CD4-positive, alpha-beta T cell (primary cell): ENCODE measurements at regions not wholly inside any gene's neighbourhood (a gene's known extent, or its start where the extent isn't known, plus 50 kb on each side); places are given as distances from the start of the nearest gene placed in this dataset.

Experiments used
- ATAC-seq: fragments of 200-7000 bp; cut with Tn5 transposase; one replicate; pipeline ENCODE4 v1.10.0; 2022; ENCODE audit warnings: mild to moderate bottlenecking; ENCODE audit not compliant: poor library complexity
- CTCF ChIA-PET: fragments of 350-600 bp; sonication (Branson Sonifier 250); formaldehyde crosslinking; loops from one replicate; lab custom pipeline; 2021; ENCODE audit warnings: antibody characterized with exemption, inconsistent platforms; lab: Charles Lee
- POLR2A ChIA-PET: fragments of 350-600 bp; sonication (Branson Sonifier 250); formaldehyde crosslinking; loops from one replicate; lab custom pipeline; 2021; ENCODE audit warnings: antibody characterized with exemption, inconsistent platforms; lab: Charles Lee
- DNase-seq, 14 experiments: peaks; one replicate each; pipeline ENCODE4 v3.0.0-alpha.2; 2013 to 2020; ENCODE audit warnings: mixed read lengths in 2 of 14
- H3K27ac ChIP-seq, 2 donors: one replicate each; pipeline versions ENCODE4 v1.5.1 to v1.7.0; 2013; ENCODE audit warnings: low read length in 2 of 2, low read depth in 1 of 2, mild to moderate bottlenecking in 1 of 2
- H3K27me3 ChIP-seq, 2 experiments: 1 replicate in 1 of 2; 2 replicates in 1 of 2; pipeline versions ENCODE4 v1.6.1 to v1.7.0; 2013; ENCODE audit warnings: low read length in 2 of 2, control low read depth in 1 of 2, mild to moderate bottlenecking in 1 of 2, moderate library complexity in 1 of 2; ENCODE audit not compliant: insufficient read depth in 2 of 2, control insufficient read depth in 1 of 2
- H3K36me3 ChIP-seq: one replicate; pipeline ENCODE4 v1.6.1; 2013; ENCODE audit warnings: low read length, control low read depth; ENCODE audit not compliant: insufficient read depth
- H3K4me1 ChIP-seq: one replicate; pipeline ENCODE4 v1.6.1; 2013; ENCODE audit warnings: low read length, control low read depth; ENCODE audit not compliant: insufficient read depth
- H3K4me3 ChIP-seq: one replicate; pipeline ENCODE4 v1.5.1; 2013; ENCODE audit warnings: mild to moderate bottlenecking, low read length, moderate library complexity
- H3K9me3 ChIP-seq, 2 experiments: 1 replicate in 1 of 2; 2 replicates in 1 of 2; pipeline versions ENCODE4 v1.6.1 to v1.7.0; 2013; ENCODE audit warnings: low read length in 2 of 2, mild to moderate bottlenecking in 2 of 2, control low read depth in 1 of 2, moderate library complexity in 1 of 2; ENCODE audit not compliant: control insufficient read depth in 1 of 2, insufficient read depth in 1 of 2
- H3K27ac Mint-ChIP-seq: one replicate; pipeline ENCODE4 v1.8.0; 2020; ENCODE audit warnings: mixed read lengths
- H3K27me3 Mint-ChIP-seq: one replicate; pipeline ENCODE4 v1.8.0; 2021; ENCODE audit warnings: mixed read lengths
- H3K36me3 Mint-ChIP-seq: one replicate; pipeline ENCODE4 v1.8.0; 2021; ENCODE audit warnings: low read depth, mixed read lengths
- H3K4me1 Mint-ChIP-seq: one replicate; pipeline ENCODE4 v1.8.0; 2021; ENCODE audit warnings: low read depth, mixed read lengths
- H3K4me3 Mint-ChIP-seq: one replicate; pipeline ENCODE4 v1.8.0; 2020; ENCODE audit warnings: mild to moderate bottlenecking, mixed read lengths
- H3K9me3 Mint-ChIP-seq: one replicate; pipeline ENCODE4 v1.8.0; 2020; ENCODE audit warnings: mixed read lengths
- CTCF ChIP-seq: fragments of 200-600 bp; IDR thresholded peaks from one replicate; pipeline ENCODE4 v1.8.0; 2022; ENCODE audit warnings: antibody characterized with exemption, mild to moderate bottlenecking
- intact Hi-C, 2 experiments: fragments of 100-400 bp; cut with DNase I in 1 of 2; cut with micrococcal nuclease in 1 of 2; formaldehyde crosslinking; loops; one replicate each; pipeline versions ENCODE4 v1.15.1 to v1.9.0; 2023 to 2025; cut with DNase I, micrococcal nuclease

DNA sequence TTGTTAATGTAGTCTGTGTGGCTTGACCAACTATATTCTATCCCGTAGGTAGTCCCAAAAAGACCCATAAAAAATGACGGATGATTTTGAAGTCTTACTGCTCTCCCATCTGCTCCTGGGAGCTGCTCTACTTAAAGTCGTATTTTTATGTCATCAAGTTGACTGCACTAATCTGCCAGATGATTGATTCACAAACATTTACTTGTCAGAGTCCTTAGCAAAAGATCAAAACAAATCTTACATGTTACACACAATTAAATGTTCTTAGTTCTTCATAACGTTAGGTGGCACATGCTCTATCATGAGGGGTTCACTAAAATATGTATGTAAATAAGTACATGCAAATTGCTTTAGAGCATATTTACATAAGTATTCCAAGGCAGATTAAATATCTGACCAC, 498.3 kb upstream of the LRRTM4 start:
- no peak overlapping the region for H3K4me3 ChIP-seq
- CTCF ChIA-PET: no interaction called here
- H3K4me3 Mint-ChIP-seq: no peak overlapping the region
- intact Hi-C loops: no loop called here
- no peaks in the 10 kb centered on the region for H3K36me3 Mint-ChIP-seq
- H3K9me3 Mint-ChIP-seq: peaks cover 19% of the 10 kb centered on the region
- H3K27ac ChIP-seq: no peak overlapping the region
- ATAC-seq (no peak), DNase-seq (no peak)
- no peaks in the 10 kb centered on the region for H3K36me3 ChIP-seq
- H3K4me1 Mint-ChIP-seq: no peaks in the 10 kb centered on the region
- H3K27me3 Mint-ChIP-seq: no peaks in the 10 kb centered on the region
- H3K4me1 ChIP-seq: no peaks in the 10 kb centered on the region
- POLR2A ChIA-PET: no interaction called here
- no peak for TF ChIP-seq CTCF
- H3K27ac Mint-ChIP-seq: no peak overlapping the region
- peaks cover 4 to 5% of the 10 kb centered on the region in 2 experiments for H3K9me3 ChIP-seq
- no peaks in the 10 kb centered on the region for H3K27me3 ChIP-seq

GRCh38 chr2:78023356-78023755, 501.2 kb upstream of the LRRTM4 start:
- POLR2A ChIA-PET: no interaction called here
- no peaks in the 10 kb centered on the region for H3K4me1 Mint-ChIP-seq
- H3K27me3 Mint-ChIP-seq: no peaks in the 10 kb centered on the region
- no peak overlapping the region for H3K4me3 Mint-ChIP-seq
- H3K36me3 Mint-ChIP-seq: no peaks in the 10 kb centered on the region
- DNase-seq: no peak
- H3K9me3 Mint-ChIP-seq: peaks cover 14% of the 10 kb centered on the region
- Histone ChIP-seq H3K4me3 (no peak overlapping the region), H3K9me3 (peaks cover 4 to 5% of the 10 kb centered on the region in 2 experiments), H3K36me3 (no peaks in the 10 kb centered on the region), H3K27me3 (no peaks in the 10 kb centered on the region), H3K4me1 (no peaks in the 10 kb centered on the region), H3K27ac (no peak overlapping the region)
- intact Hi-C loops: no loop called here
- TF ChIP-seq CTCF: no peak
- CTCF ChIA-PET: no interaction called here
- H3K27ac Mint-ChIP-seq: no peak overlapping the region
- no peak for ATAC-seq

DNA sequence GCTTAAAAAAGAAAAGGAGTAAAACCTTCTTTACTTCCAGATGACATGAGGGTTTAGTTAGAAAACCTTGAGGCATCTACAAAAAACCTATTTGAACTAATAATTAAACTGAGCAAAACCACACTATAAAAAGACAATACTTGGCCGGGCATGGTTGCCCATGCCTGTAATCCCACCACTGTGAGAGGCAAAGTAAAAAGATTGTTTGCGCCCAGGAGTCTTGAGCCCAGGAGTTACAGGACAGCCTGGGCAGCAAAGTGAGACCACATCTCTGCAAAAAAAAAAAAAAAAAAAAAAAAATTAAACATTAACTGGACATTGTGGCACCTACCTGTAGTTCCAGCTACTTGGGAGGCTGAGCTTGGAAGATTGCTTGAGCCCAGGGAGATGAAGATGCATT, 502.8 kb upstream of the LRRTM4 start:
- POLR2A ChIA-PET: no interaction called here
- peaks cover 4 to 13% of the 10 kb centered on the region in 2 experiments for H3K9me3 ChIP-seq

More for the DNA sequence above, 502.8 kb upstream of the LRRTM4 start:
- Mint-ChIP-seq H3K4me3 (no peak overlapping the region), H3K9me3 (peaks cover 14% of the 10 kb centered on the region), H3K27me3 (no peaks in the 10 kb centered on the region), H3K36me3 (no peaks in the 10 kb centered on the region), H3K4me1 (no peaks in the 10 kb centered on the region), H3K27ac (no peak overlapping the region)
- ATAC-seq (no peak), DNase-seq (no peak)
- CTCF ChIA-PET: no interaction called here
- intact Hi-C loops: no loop called here
- Histone ChIP-seq H3K27ac (no peak overlapping the region), H3K4me3 (no peak overlapping the region), H3K36me3 (no peaks in the 10 kb centered on the region), H3K4me1 (no peaks in the 10 kb centered on the region), H3K27me3 (no peaks in the 10 kb centered on the region)
- TF ChIP-seq CTCF: no peak
